Stimulated activated CD4-positive, alpha-beta T cell treated with anti-CD3 and anti-CD28 coated beads, Interleukin-12 subunit alpha, Interleukin-12 subunit beta, amount 100 ng/mL, for 48 hours (primary cell): ENCODE measurements at regions not wholly inside any gene's neighbourhood (a gene's known extent, or its start where the extent isn't known, plus 50 kb on each side); places are given as distances from the start of the nearest gene placed in this dataset.
"Not testable (repeated sequence)": the region's sequence is repeated elsewhere in the genome, so short reads cannot be mapped to it uniquely, and the experiment has no call there.

ENCODE experiments used
- DNase-seq, 3 donors: peaks; one replicate each; pipeline ENCODE4 v3.0.0-alpha.2; 2020; ENCODE audit warnings: low read depth in 2 of 3, low spot score in 1 of 3

- DNase-seq, result no peak
Measured at GRCh38 chr10:23945845-23946244, 263.1 kb upstream of the KIAA1217 start.

GRCh38 chr10:23951841-23952240 is 257.1 kb upstream of the KIAA1217 start:
- no peak for DNase-seq

GRCh38 chr10:23955456-23956225 is 253.3 kb upstream of the KIAA1217 start:
- no peak for DNase-seq

- no peak for DNase-seq
Measured at GRCh38 chr10:23965123-23965522, 243.8 kb upstream of the KIAA1217 start.

GRCh38 chr10:23965880-23966279 is 243.1 kb upstream of the KIAA1217 start:
- DNase-seq, result no peak

- no peak for DNase-seq
Measured at GRCh38 chr10:23966504-23967051, 242.4 kb upstream of the KIAA1217 start.

GRCh38 chr10:23968301-23968700 is 240.6 kb upstream of the KIAA1217 start:
- DNase-seq, result no peak

- DNase-seq, result no peak
Measured at GRCh38 chr10:23974746-23975272, 234.1 kb upstream of the KIAA1217 start.

- DNase-seq, result no peak
Measured at GRCh38 chr10:23975431-23975830, 233.5 kb upstream of the KIAA1217 start.

- DNase-seq, result no peak
Measured at GRCh38 chr10:23976275-23976674, 232.7 kb upstream of the KIAA1217 start.

- DNase-seq, result no peak
Measured at GRCh38 chr10:23978317-23978716, 230.6 kb upstream of the KIAA1217 start.

GRCh38 chr10:23980094-23980493 is 228.8 kb upstream of the KIAA1217 start:
- no peak for DNase-seq

- no peak for DNase-seq
Measured at GRCh38 chr10:23981520-23982309, 227.2 kb upstream of the KIAA1217 start.

- DNase-seq, result not testable (repeated sequence)
Measured at GRCh38 chr10:23984405-23984804, 224.5 kb upstream of the KIAA1217 start.

GRCh38 chr10:23988006-23988405 is 220.9 kb upstream of the KIAA1217 start:
- no peak for DNase-seq

- peak; percentile 5 to 43 (median 9) for DNase-seq
Measured at GRCh38 chr10:23994459-23995046, 214.4 kb upstream of the KIAA1217 start.

- no peak for DNase-seq
Measured at GRCh38 chr10:23999445-23999844, 209.5 kb upstream of the KIAA1217 start.

GRCh38 chr10:24000271-24000813 is 208.6 kb upstream of the KIAA1217 start:
- DNase-seq, result no peak

GRCh38 chr10:24006741-24007140 is 202.2 kb upstream of the KIAA1217 start:
- DNase-seq, result no peak

- no peak for DNase-seq
Measured at GRCh38 chr10:24007359-24007758, 201.6 kb upstream of the KIAA1217 start.
